GM12878 (cell line): ENCODE measurements at regions not wholly inside any gene's neighbourhood (a gene's known extent, or its start where the extent isn't known, plus 50 kb on each side); places are given as distances from the start of the nearest gene placed in this dataset.

ENCODE experiments used
- ATAC-seq: fragments of 200-7000 bp; cut with Tn5 transposase; 3 replicates; pipeline ENCODE4 v1.9.1; 2020; ENCODE audit warnings: mild to moderate bottlenecking, moderate library complexity
- BruUV-seq: library from RNA; stranded (reverse); fragments of 400-500 nt; replicated peaks from 2 replicates; lab custom pipeline; 2021; lab: Mats Ljungman, UMichigan
- CTCF ChIA-PET: fragments of 300-600 bp; sonication (Branson Sonifier 250); formaldehyde crosslinking; extraction: SDS; loops from one replicate; lab custom pipeline; 2021; ENCODE audit warnings: inconsistent platforms; lab: Yijun Ruan, JAX
- POLR2A ChIA-PET: fragments of 350-600 bp; formaldehyde crosslinking; extraction: SDS; loops from one replicate; lab custom pipeline; 2021; ENCODE audit warnings: inconsistent platforms; lab: Charles Lee
- RAD21 ChIA-PET: fragments of 300-600 bp; sonication (Branson Sonifier 250); formaldehyde crosslinking; loops from one replicate; lab custom pipeline; 2023; ENCODE audit warnings: antibody characterized with exemption; ENCODE audit not compliant: unreplicated experiment; lab: Charles Lee
- SMC1A ChIA-PET: fragments of 300-600 bp; sonication (Branson Sonifier 250); formaldehyde crosslinking; loops from one replicate; lab custom pipeline; 2023; ENCODE audit not compliant: unreplicated experiment, uncharacterized antibody; lab: Charles Lee
- DNase-seq: peaks from one replicate; pipeline ENCODE4 v3.0.0-alpha.2; 2011; ENCODE audit warnings: low read depth, low spot score
- FAIRE-seq: peaks from 3 replicates; lab custom pipeline; 2011; peaks lifted over from hg19 to GRCh38; lab: Jason Lieb, UNC
- H2AFZ ChIP-seq: 2 replicates; pipeline ENCODE4 v1.6.0; 2011; ENCODE audit warnings: low read depth, low read length, control low read depth; ENCODE audit not compliant: control insufficient read depth
- H3K27ac ChIP-seq: 2 replicates; pipeline ENCODE4 v1.5.1; 2011; ENCODE audit warnings: control low read depth; ENCODE audit not compliant: control insufficient read depth, insufficient read depth
- H3K27me3 ChIP-seq, 2 experiments: replicated peaks in 1 of 2; 2 replicates each; pipeline versions ENCODE4 v1.6.0 to v1.6.1; 2011; ENCODE audit warnings: low read length in 1 of 2; ENCODE audit not compliant: control insufficient read depth in 2 of 2, insufficient read depth in 2 of 2
- H3K36me3 ChIP-seq, 2 experiments: 2 replicates each; pipeline ENCODE4 v1.5.1; 2011; ENCODE audit warnings: low read length in 1 of 2; ENCODE audit not compliant: control insufficient read depth in 2 of 2, insufficient read depth in 2 of 2
- H3K4me1 ChIP-seq: 2 replicates; pipeline ENCODE4 v1.6.1; 2011; ENCODE audit warnings: mild to moderate bottlenecking, low read length, moderate library complexity, mixed read lengths; ENCODE audit not compliant: control insufficient read depth, insufficient read depth
- H3K4me2 ChIP-seq: 2 replicates; pipeline ENCODE4 v1.6.0; 2011; ENCODE audit warnings: control low read depth; ENCODE audit not compliant: control insufficient read depth, insufficient read depth
- H3K4me3 ChIP-seq: fragments of 200-600 bp; sonication (generic); 2 replicates; pipeline ENCODE4 v1.5.1; 2016
- H3K79me2 ChIP-seq: 2 replicates; pipeline ENCODE4 v1.6.0; 2011; ENCODE audit warnings: low read length; ENCODE audit not compliant: control insufficient read depth, insufficient read depth
- H3K9ac ChIP-seq: 2 replicates; pipeline ENCODE4 v1.8.0; 2011; ENCODE audit warnings: low read length, control low read depth, mixed read lengths; ENCODE audit not compliant: control insufficient read depth, insufficient read depth
- H3K9me3 ChIP-seq: replicated peaks from 3 replicates; pipeline ENCODE4 v1.5.1; 2011; ENCODE audit warnings: mild to moderate bottlenecking, low read length; ENCODE audit not compliant: control insufficient read depth, insufficient read depth
- H4K20me1 ChIP-seq: 2 replicates; pipeline ENCODE4 v1.6.0; 2011; ENCODE audit not compliant: control insufficient read depth, insufficient read depth
- BCL11A ChIP-seq: IDR thresholded peaks from 2 replicates; pipeline ENCODE4 v1.6.1; 2011; ENCODE audit warnings: low read depth, low read length
- KAT2A ChIP-seq: conservative IDR thresholded peaks from 2 replicates; pipeline ENCODE4 v1.6.1; 2011; ENCODE audit warnings: low read depth, low read length; ENCODE audit not compliant: control insufficient read depth
- MEF2A ChIP-seq: IDR thresholded peaks from 2 replicates; pipeline ENCODE4 v1.6.1; 2011; ENCODE audit warnings: low read depth, mild to moderate bottlenecking, low read length, moderate library complexity; ENCODE audit not compliant: insufficient read depth
- NR2C2 ChIP-seq: IDR thresholded peaks from 2 replicates; pipeline ENCODE4 v1.6.1; 2011; ENCODE audit warnings: borderline replicate concordance, low read depth; ENCODE audit not compliant: control insufficient read depth, insufficient read length
- SUZ12 ChIP-seq: fragments of 200-600 bp; sonication (generic); IDR thresholded peaks from one replicate; pipeline ENCODE4 v1.6.1; 2018; ENCODE audit warnings: antibody characterized with exemption, mild to moderate bottlenecking; ENCODE audit not compliant: unreplicated experiment
- WGBS: methylation state at CpG from one replicate; pipeline ENCODE4 v1.1.6; 2016; ENCODE audit warnings: low lambda C conversion rate; ENCODE audit not compliant: insufficient replicate concordance, insufficient coverage; ENCODE audit errors: missing lambda C conversion rate; 5-methylcytosine and 5-hydroxymethylcytosine counted together
- in situ Hi-C: fragments of 300-500 bp; cut with MboI; formaldehyde crosslinking; loops from 9 replicates; pipeline ENCODE4 v1.14.3; 2018; ENCODE audit warnings: mixed read lengths
- intact Hi-C: fragments of 100-400 bp; cut with micrococcal nuclease; formaldehyde crosslinking; loops from one replicate; pipeline ENCODE4 v1.14.2; 2022; ENCODE audit not compliant: unreplicated experiment
- TF ChIP-seq, protein P1 (sequence below): fragments of 450-650 bp; IDR thresholded peaks from 2 replicates; pipeline ENCODE4 v1.6.1; 2017; ENCODE audit warnings: antibody characterized with exemption, mild to moderate bottlenecking, moderate library complexity
- TF ChIP-seq, protein P2 (sequence below): fragments of 450-650 bp; IDR thresholded peaks from 2 replicates; pipeline ENCODE4 v1.6.1; 2016; ENCODE audit warnings: mild to moderate bottlenecking
- TF ChIP-seq, protein P3 (sequence below), 3 experiments: IDR thresholded peaks in 2 of 3; conservative IDR thresholded peaks in 1 of 3; 2 replicates each; pipeline ENCODE4 v1.5.1; 2011; ENCODE audit warnings: low read depth in 3 of 3, low read length in 3 of 3, mild to moderate bottlenecking in 3 of 3, control low read depth in 2 of 3, moderate library complexity in 2 of 3, inconsistent platforms in 1 of 3, mixed read lengths in 1 of 3; ENCODE audit not compliant: control insufficient read depth in 2 of 3, insufficient read depth in 1 of 3; ENCODE audit errors: extremely low read depth in 1 of 3

DNA sequence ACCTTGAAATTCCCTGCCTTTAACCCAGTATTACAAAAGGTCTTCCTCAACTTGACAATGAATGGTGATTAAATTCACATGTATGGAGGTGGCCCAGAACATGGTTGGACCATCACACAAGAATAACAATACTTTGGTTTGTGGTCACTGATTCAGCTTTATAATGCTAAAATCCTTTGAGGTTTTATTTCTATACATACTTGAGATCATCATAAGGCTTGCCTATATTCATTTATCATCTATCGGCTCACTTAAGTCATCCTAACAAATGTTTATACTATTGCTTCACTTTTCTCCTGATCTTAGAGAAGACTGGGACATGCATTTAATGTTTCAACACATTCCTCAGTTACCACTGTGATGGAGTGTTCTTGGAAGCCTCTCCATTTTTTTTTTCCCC is 191.3 kb downstream of the DMAC1 start:
- ATAC-seq, result no peak
- POLR2A ChIA-PET, result no interaction called here
- Histone ChIP-seq H3K4me3 (no peak overlapping the region), H3K9ac (no peak overlapping the region), H3K27me3 (no peaks in the 10 kb centered on the region), H3K27ac (no peak overlapping the region), H3K4me2 (no peak overlapping the region), H2AFZ (no peak overlapping the region), H3K9me3 (no peaks in the 10 kb centered on the region), H3K36me3 (no peaks in the 10 kb centered on the region), H3K79me2 (no peaks in the 10 kb centered on the region), H3K4me1 (no peaks in the 10 kb centered on the region), H4K20me1 (no peaks in the 10 kb centered on the region)
- DNase-seq, result no peak
- FAIRE-seq, result no peak
- intact Hi-C loops, result no loop called here
- RAD21 ChIA-PET, result no interaction called here
- in situ Hi-C loops, result no loop called here
- SMC1A ChIA-PET, result no interaction called here
- 100% methylated on average over 1 of the region's 1 CpG for WGBS
- TF ChIP-seq, protein P1, sequence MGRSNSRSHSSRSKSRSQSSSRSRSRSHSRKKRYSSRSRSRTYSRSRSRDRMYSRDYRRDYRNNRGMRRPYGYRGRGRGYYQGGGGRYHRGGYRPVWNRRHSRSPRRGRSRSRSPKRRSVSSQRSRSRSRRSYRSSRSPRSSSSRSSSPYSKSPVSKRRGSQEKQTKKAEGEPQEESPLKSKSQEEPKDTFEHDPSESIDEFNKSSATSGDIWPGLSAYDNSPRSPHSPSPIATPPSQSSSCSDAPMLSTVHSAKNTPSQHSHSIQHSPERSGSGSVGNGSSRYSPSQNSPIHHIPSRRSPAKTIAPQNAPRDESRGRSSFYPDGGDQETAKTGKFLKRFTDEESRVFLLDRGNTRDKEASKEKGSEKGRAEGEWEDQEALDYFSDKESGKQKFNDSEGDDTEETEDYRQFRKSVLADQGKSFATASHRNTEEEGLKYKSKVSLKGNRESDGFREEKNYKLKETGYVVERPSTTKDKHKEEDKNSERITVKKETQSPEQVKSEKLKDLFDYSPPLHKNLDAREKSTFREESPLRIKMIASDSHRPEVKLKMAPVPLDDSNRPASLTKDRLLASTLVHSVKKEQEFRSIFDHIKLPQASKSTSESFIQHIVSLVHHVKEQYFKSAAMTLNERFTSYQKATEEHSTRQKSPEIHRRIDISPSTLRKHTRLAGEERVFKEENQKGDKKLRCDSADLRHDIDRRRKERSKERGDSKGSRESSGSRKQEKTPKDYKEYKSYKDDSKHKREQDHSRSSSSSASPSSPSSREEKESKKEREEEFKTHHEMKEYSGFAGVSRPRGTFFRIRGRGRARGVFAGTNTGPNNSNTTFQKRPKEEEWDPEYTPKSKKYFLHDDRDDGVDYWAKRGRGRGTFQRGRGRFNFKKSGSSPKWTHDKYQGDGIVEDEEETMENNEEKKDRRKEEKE, result no peak
- TF ChIP-seq NR2C2 (no peak), MEF2A (no peak), SUZ12 (no peak), KAT2A (no peak), BCL11A (no peak)
- TF ChIP-seq, protein P2, sequence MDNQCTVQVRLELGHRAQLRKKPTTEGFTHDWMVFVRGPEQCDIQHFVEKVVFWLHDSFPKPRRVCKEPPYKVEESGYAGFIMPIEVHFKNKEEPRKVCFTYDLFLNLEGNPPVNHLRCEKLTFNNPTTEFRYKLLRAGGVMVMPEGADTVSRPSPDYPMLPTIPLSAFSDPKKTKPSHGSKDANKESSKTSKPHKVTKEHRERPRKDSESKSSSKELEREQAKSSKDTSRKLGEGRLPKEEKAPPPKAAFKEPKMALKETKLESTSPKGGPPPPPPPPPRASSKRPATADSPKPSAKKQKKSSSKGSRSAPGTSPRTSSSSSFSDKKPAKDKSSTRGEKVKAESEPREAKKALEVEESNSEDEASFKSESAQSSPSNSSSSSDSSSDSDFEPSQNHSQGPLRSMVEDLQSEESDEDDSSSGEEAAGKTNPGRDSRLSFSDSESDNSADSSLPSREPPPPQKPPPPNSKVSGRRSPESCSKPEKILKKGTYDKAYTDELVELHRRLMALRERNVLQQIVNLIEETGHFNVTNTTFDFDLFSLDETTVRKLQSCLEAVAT, result no peak
- TF ChIP-seq, protein P3, sequence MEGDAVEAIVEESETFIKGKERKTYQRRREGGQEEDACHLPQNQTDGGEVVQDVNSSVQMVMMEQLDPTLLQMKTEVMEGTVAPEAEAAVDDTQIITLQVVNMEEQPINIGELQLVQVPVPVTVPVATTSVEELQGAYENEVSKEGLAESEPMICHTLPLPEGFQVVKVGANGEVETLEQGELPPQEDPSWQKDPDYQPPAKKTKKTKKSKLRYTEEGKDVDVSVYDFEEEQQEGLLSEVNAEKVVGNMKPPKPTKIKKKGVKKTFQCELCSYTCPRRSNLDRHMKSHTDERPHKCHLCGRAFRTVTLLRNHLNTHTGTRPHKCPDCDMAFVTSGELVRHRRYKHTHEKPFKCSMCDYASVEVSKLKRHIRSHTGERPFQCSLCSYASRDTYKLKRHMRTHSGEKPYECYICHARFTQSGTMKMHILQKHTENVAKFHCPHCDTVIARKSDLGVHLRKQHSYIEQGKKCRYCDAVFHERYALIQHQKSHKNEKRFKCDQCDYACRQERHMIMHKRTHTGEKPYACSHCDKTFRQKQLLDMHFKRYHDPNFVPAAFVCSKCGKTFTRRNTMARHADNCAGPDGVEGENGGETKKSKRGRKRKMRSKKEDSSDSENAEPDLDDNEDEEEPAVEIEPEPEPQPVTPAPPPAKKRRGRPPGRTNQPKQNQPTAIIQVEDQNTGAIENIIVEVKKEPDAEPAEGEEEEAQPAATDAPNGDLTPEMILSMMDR (IDR thresholded peaks at IDR 0.05 in 2 of 3, conservative IDR thresholded peaks at IDR 0.05 in 1 of 3; ENCODE audit: control insufficient read depth in 2 of 3, extremely low read depth in 1 of 3, insufficient read depth in 1 of 3, low read depth in 3 of 3, low read length in 3 of 3), result no peak
- no TSS peak for BruUV-seq
- CTCF ChIA-PET, result no interaction called here
